NCI-H524 treated with DMSO at 0.1 percent for 48 hours (cell line): ENCODE measurements at regions not wholly inside any gene's neighbourhood (a gene's known extent, or its start where the extent isn't known, plus 50 kb on each side); places are given as distances from the start of the nearest gene placed in this dataset.

ENCODE experiments used
- DNase-seq: peaks from one replicate; lab custom pipeline; 2025; lab: John Stamatoyannopoulos, UW

DNA sequence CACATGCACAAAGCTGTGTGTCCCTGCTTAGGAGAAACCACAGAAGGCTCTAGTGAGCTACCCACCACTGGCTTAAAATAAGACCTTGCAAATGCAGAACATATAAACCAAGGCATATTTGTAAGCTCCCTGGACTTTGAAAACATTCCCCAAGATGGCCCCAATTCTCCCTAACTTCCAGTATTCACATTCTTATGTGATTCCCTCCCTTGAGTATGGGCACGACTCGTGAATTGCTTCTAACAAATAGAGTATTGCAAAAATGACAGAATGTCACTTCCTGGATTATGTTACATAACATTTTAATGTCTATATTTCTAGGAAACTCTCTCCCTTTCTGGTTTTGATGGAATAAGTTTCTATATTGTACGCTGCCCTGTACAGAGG, 131.8 kb upstream of the MCTP2 start:
- no peak for DNase-seq

DNA sequence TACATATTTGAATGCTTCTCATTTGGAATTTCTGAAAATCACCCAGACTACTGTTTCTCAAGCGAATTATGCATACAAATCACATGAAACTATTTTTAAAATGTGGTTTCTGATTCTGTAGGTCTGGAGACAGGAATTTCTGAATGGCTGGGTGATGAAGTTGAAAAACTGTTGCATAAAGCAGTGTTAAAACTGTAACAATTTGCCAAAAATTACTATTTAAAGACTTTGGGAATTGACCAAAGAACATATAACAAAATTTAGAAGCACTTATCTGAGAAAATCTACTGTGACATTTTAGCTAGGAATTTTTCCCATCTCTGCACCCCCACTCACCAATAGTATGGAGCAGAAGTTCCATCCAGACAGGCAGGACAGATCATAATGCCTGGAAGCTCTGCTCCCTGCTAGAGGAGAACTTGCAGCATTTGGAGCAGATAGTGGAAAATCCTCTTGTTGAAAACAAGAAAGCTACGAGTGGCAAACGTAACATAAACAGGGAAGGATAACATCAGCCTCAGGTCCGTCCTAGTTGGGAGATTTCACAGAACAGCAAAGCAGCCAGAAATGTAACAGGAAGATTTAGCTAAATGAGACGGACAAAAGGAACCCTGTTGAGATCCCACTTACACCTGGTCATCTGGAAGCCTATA, 132.3 kb upstream of the MCTP2 start:
- DNase-seq, result no peak

DNA sequence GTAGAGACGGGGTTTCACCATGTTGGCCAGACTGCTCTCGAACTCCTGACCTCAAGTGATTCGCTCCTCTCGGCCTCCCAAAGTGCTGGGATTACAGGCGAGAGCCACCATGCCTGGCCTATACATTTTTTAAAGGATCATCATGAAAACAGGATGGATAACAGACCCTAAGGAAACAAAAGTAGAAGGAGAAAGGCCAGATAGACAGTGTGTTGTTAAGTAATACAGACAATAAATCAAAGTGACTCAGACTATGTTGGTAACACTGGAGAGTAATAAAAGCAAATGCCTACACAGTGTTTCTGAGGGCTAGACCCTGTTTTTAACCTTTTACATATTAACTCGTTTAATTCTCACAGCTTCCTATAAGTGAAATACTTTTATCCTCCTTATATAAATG, 133.8 kb upstream of the MCTP2 start:
- DNase-seq, result no peak

DNA sequence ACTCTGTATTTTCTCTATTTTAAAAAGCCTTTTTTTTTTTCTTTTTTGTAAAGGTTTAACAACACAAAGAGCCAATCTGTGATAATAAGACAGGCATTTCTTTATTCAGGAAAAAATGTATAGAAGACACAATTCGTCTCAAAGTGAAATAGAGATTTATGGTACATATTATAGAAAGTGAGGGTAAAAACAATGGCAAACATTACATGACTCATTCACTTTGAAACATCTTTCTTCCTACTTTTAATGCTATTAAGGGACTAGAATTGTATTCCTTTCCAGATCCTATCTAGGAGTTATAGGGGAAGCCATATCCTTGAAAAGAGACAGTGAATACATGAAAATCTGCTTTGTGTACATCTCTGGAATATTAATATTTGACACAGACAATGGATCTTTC, 137.1 kb upstream of the MCTP2 start:
- no peak for DNase-seq

DNA sequence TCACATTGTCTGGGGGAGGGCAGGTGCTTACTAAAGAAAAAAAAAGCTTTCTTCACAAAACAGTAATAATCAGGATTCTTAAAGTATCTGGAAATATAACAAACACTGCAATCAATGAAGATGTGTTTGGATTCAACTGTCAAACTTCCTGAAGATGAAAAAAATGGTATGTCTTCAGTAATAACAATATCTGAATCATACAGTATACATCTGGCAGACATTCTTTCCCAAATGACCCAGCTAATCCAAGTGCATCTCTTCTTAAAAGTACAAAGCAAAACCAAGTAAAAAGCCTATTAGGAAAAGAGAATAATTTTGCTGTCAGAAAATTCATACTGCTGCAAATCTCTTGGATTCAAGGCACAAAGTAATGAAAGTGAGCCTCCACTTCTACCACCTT, 145.0 kb upstream of the MCTP2 start:
- DNase-seq, result no peak

DNA sequence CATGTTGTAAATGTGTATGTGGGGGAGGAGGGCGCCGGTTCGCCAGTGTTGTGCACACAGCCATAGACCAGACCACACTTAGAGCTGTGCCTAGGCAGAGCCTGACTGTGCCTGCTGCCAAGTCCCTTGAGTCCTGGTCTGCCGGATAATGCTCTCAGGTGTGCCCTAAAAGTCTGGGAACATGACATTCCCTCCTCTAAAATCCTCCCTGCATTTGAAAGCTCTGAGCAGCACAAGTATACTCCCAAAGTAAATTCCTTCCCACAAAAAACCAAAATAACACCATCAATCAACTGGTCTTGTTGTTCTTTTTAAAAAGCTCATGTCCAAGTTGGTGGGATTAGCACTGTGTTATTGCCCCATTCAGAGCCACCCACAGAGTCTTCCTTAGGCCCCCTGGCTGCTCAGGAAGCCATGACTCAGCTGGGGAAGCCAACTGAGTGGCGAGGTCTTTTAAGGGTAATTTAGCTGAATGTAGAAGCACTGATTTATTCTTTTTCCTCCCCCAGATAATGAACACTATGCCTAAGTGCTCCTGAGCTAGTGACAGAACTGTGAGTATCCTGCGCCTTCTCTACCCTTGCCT, 147.8 kb upstream of the MCTP2 start:
- no peak for DNase-seq

DNA sequence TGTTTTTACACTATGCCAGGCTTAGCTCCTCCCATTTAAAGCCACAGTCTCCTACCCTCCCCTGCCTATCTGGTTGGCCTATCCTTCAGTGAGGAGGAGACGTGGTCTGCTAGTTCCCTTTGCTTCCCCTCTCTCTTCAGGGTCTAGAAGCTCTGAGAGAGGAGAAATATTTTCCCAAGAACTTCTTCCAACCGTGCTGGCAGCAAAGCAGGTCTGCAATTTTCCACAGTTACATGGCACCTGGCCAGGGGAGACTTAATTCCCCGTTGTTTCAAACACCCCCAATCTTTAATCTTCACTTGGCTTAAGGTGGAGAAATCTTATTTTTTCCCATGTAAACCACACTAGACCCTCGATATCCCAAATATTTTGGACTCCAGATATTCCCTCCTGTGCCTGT, 149.5 kb upstream of the MCTP2 start:
- no peak for DNase-seq

DNA sequence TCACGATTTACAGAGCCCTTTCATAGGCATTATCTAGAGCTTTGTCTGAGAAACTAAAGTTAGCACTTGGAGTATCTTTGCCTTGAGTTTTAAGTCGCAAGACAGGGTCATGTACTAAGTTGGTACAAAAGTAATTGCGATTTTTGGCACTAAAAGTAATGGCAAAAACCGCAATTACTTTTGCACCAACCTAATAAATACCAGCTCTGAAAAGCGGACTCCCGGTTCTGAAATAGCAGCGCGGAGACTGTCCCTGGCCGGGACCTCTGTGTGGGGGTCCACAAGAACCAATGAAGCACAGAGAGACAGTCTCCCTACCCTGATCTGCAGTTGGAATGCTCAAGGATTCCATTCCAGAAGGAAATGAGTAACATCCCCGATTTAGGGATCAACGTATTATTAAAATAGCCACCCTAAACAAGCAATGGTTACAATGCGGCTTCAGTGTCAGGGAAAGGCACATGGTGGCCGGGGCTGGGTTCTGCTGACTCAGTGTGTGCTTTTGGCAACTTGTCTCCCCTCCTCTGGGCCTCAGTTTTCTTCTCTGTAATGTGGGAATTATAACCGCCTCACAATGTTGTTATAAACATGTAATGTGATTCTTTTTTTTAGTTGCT, 150.3 kb upstream of the MCTP2 start:
- DNase-seq, result no peak

DNA sequence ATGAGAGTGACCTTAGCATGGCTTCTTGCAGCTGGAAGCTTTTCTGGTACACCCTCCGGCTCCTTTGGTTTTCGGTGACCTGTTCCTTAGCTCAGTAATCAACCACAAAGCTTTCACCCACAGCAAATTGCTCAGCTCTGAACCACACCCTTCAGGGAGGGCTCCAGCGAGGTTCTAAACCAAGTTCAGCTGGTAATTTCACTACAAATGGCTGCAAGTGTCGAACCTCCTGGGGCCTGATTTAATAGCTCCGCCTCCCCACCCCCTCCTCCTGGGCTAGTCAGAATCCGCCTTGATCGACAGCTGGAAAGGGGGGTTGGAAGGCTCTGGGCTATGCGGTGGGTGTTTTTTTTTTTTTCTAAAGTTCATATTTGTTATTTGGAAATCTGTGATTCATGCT, 150.9 kb upstream of the MCTP2 start:
- no peak for DNase-seq

DNA sequence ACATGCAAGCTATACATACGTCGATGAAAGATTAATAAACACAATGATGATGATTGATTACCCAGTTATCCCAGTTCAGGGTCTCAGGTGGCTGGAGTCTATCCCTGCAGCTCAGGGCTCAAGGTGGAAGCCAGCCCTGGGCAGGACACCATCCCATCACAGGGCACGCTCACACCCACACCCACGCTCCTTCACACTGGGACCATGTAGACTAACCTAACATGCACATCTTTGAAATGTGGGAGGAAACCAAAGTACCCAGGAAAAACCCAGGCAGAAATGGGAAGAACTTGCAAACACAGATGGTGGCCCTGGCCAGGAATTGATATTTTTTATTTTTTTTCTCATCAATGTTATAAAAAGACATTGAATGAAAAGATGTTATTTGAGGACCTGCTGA, 151.4 kb upstream of the MCTP2 start:
- no peak for DNase-seq

DNA sequence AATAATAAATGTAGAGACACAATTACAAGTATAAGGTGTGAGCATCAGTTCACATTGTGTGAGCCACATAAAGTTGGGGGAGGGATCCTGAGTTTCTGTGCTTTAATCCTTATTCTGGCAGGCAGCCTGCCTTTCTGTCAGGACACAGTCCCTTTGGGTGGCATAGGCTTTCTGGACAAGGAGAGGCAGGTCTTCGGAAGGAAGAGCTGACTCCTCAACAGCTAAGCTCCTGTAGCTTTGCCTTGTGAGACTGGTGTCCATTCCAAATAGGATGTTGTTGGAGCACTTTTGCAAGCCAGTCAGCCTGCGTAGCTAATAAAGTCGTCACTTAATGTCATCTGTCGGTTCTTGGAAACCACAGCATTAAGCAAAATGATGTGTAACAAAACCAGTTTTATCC, 151.9 kb upstream of the MCTP2 start:
- no peak for DNase-seq

DNA sequence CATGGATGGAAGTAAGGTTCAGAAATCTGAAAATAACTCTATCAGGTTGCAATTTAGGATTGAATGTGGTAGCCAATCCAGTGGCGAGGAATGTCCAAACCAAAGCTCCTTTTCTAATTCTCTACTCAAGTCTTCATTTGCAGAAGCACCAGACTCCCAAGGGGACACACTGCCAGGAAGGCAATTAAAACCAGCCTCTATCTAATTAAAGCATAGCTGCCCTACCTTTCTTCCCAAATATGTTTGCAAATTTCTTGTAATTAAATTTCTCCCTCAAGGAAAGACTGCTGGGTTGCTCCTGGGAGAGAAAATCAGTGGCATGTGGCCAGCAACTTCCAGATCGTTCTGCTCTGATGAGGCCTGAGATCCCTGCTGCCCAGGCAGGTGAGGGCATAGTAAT, 153.4 kb upstream of the MCTP2 start:
- no peak for DNase-seq

DNA sequence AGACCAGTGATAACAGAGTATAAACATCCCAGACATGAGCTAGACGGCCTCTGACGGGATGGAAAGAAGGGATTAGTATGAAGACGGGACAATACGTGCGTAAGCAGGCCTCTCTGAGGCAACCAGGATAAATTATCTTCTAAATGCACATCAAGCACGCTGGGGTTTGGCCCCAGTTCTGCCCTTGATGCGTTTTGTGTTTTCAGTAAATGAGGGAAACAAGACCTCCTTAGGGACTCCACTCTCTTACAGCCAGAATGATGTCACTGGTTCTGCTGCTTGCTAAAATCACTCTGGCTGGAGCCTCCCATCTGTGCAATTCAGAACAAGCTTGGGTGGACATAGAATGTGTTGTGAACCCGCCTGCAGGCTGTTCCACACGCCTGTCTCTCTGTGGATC, 156.0 kb upstream of the MCTP2 start:
- no peak for DNase-seq

DNA sequence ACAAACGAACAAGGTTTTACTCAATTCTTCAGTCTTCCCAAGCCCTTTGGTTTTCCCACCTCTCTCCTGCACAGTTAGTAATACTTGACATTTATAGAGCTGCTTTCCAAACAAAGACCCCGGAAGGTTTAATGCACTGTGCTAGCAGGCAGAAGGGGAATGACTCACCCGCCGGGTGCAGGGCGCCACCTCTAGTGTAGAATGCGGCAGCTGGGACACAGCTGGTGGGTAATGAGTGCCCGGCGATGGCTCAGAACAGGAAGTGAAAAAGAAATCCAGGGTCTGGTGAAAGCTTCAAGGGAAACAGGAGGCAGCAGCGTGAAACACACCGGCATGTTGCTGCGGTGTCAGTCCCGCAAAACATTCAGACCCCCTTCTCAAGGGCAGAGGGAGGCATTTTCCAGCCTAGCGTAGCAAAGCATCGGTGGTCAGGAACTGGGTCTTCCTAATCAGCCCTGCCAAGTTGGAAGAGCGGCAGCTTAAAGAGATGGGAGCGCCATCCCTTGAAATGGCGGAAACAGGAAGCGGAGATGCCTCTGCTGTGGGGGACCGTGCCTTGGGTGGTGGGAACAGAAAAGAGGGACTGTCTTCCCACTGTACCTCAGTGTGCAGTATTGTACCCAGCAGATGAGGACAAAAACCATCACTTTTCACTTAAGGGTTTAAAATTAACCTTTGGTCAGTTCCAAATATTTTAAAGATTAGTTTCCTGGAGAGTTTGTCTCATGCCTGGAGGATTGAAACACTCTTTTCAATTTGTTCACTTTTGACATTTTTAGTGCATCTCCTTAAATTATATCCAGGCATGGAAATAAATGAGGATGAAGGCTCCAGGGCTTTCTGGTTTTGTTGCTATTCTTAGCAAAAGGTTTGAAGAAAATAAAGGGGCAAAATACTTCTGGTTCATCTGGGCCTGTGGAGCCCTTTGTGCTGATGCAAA, 160.7 kb upstream of the MCTP2 start:
- peak; percentile 30 for DNase-seq

DNA sequence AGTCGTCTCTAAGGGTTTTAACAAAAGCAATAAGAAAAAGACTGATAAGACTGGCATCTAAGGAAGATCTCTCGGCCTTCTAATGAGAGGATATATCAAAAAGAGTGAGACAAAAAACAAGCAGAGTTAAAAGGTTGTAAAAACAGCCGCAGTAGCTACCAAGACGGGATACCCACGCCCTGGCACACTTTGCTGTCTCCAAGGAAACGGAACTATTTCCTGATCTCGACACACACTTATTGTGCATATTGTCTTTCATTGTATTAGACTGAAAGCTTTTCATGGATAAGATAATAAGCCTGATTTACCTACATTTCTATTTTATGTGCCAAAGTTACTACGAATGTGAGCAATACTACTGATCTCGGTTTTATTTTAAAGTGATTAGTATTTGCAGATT, 161.5 kb upstream of the MCTP2 start:
- DNase-seq, result no peak

DNA sequence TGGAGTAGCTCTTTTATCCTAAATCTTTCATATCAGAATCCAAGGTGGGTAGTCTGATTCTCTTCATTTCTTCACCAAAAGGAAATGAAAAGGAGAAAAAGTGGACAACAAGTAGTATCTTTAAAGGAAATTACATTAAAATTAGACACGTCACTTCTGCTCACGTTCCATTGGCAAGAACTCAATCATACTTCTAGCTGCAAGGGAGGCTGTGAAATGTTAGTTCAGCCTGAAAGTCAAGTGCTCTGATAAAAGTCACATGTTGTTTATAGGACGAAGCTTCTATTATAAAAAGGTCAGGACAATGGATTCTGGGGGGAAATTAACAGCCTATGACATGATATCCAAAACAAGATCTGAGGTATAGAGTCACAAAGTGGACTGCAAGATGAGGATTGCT, 164.6 kb upstream of the MCTP2 start:
- DNase-seq, result no peak

DNA sequence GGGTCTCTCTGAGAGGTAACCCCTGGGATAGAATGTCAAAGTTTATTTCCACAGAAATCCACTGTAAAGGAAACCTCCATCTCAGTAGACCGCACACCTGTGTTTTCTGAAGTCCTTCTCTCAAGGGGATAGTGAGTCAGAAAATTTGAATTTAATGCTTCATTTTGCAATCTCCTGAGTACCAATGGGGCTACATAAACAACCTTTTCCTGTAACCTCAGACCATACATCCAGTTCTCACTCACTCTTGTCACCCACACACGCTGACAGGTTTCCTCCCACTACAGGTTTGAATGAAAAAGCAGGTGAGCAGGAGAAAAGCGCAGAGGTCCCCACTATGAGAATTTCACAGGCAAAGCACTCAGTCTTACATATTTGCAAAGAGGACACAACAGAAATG, 165.3 kb upstream of the MCTP2 start:
- DNase-seq, result no peak

DNA sequence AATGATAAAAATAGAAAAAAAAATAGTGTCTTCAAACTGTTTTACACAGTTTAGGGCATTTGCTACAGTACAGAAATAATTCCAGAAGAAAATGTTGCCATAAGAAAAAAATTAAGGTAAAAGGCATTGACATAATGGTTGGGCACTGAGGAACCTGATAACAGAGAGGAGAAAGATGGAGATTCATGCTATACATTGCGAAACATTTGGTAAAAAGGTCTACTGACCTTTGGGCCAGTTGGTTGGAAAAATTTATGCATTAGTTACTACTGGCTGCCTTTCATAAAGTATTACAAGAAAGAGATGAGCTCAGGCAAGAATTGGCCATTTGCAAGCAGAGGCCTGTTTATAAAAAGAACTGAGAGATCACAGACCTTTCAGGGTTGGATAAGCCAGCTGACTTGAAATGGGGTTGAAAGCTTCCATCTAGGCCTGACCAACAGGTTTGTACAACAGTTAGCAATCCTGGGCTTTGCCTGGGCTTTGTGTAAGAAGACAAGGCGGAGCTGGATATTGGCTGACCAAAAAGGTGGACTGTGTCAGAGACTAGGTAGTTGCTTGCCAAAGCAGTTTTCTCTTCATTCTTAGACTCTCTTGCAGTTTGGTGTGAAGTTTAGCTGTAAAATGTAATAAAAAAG, 166.6 kb upstream of the MCTP2 start:
- no peak for DNase-seq

DNA sequence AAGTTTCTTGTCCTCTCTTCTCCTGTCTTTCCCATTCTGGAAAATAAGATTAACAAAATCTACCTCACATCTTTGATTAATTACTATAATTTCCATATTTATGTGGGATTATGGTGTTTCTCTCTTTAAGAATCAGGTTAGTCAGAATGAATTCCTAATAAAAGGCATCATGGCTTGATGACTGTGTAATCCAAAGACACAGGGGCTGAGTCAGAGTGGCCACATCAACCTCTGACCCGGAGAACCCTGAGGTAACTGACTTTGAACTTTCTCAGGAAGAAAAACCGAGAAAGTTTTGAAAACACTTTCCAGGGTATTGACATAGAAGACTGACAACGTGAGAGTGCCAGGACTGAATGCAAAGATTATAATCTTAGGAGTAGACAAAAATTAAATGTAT, 170.3 kb upstream of the MCTP2 start:
- DNase-seq, result no peak

DNA sequence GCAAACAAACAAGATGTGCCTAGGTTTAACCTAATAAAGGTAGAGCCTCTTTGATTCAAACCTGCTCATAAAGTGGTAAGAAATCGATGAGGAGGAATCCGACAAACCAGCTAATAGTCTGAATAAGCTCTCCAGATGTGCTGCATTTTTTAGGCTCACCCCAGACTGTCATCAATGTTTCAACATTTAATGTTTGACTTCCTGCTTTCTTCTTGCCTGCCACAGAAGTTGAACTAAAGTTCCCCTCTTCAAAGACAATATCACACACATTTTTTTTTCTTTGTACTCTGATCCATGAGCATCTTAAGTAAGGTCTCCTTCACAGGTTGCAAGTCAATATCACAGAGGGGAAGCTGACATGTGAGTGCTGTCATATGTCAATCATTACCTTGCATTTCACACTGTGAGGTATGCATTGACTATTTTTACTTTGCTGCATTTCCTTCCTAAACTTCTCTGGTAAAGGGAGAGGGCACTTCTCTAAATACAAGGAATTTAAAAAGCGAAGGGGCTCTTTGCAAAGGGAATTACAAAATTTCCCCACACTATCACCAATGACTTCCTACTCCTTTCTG, 172.3 kb upstream of the MCTP2 start:
- DNase-seq, result no peak

DNA sequence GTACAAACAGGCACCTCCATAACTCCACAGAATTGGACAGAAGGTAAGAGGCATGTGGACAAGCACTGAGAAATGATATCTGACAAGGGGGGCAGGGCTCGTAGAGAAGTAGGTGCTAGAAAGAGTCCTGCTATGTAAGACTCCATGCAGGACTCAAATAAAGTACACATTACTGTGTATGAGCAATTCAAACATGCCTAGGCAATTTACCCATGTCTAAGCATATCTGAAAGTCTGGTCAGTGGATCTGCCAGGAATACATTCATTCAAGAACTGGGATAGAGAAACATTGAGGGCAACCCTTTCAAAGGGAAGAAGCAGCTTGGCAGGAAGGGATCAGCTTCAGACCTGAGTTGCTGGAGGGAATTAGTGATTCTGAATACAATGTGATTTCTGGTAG, 174.1 kb upstream of the MCTP2 start:
- no peak for DNase-seq

DNA sequence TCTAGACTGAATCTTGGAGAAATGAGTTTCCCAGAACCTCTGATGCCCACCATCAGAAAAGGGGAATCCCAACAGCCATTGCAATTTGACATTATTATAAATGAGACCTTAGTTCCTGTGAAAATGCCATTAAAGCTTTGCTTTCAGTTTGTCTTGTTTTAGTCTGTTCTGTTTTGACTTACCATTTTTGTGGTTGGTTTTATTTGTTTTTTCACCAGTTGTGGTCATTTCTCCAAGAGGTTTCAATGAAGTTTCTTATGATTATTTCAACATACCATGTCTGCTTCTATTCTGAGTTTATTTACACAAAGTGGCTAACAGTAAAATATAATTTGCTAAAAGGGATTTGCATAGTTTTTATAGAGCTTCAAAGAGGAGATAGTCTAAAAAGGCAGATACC, 175.0 kb upstream of the MCTP2 start:
- no peak for DNase-seq
